ENCODE measurements at regions not wholly inside any gene's neighbourhood (a gene's known extent, or its start where the extent isn't known, plus 50 kb on each side); places are given as distances from the start of the nearest gene placed in this dataset.

GRCh38 chr10:104505521-104506042, 135.5 kb upstream of the SORCS3 start:
- no peaks in the 10 kb centered on the region for H3K4me1 Mint-ChIP-seq

GRCh38 chr10:104509981-104510380, 131.1 kb upstream of the SORCS3 start:
- DNase-seq (ENCODE audit: low spot score in 2 of 2), result no peak
- Mint-ChIP-seq H3K4me1 (no peaks in the 10 kb centered on the region), H3K27ac (ENCODE audit: low read depth) (no peak overlapping the region)

More at GRCh38 chr10:104505521-104506042, 135.5 kb upstream of the SORCS3 start:
- peaks cover 88% of the 10 kb centered on the region for H3K27me3 Mint-ChIP-seq
- no peak for ATAC-seq (replicated peaks; ENCODE audit: extremely low read depth, poor library complexity, severe bottlenecking)
- no peak overlapping the region for H3K27ac Mint-ChIP-seq (ENCODE audit: low read depth)
- H3K4me3 Mint-ChIP-seq, result no peak overlapping the region
- no peaks in the 10 kb centered on the region for H3K36me3 Mint-ChIP-seq (ENCODE audit: insufficient read depth)
- no peaks in the 10 kb centered on the region for H3K9me3 Mint-ChIP-seq
- DNase-seq (ENCODE audit: low spot score in 2 of 2), result no peak

DNA sequence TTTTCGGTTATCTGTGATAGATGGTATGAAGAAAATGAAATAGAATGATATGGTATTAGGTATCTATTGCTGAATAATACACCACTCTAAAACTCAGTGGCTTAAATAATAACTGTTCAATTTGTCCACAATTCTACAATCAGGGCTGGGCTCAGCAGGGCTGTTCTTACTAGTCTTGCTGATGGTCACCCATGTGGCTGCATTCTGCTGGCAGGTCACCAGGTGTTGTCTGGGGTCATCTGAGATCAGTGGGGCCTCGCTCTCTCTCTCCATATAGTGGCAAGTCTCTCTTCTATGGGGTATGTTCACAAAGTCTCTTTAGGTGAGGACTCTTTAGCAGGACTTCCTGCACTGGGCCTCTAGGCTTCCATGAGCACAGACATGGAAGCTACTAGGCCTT, 130.4 kb upstream of the SORCS3 start:
- Mint-ChIP-seq H3K9me3 (no peaks in the 10 kb centered on the region), H3K36me3 (ENCODE audit: insufficient read depth) (no peaks in the 10 kb centered on the region), H3K27me3 (peaks cover 87% of the 10 kb centered on the region), H3K4me1 (no peaks in the 10 kb centered on the region), H3K4me3 (no peak overlapping the region), H3K27ac (ENCODE audit: low read depth) (no peak overlapping the region)
- no peak for ATAC-seq (replicated peaks; ENCODE audit: extremely low read depth, poor library complexity, severe bottlenecking)
- no peak for DNase-seq (ENCODE audit: low spot score in 2 of 2)

More at GRCh38 chr10:104509981-104510380, 131.1 kb upstream of the SORCS3 start:
- no peaks in the 10 kb centered on the region for H3K36me3 Mint-ChIP-seq (ENCODE audit: insufficient read depth)
- H3K9me3 Mint-ChIP-seq, result no peaks in the 10 kb centered on the region
- H3K4me3 Mint-ChIP-seq, result no peak overlapping the region
- peaks cover 81% of the 10 kb centered on the region for H3K27me3 Mint-ChIP-seq
- no peak for ATAC-seq (replicated peaks; ENCODE audit: extremely low read depth, poor library complexity, severe bottlenecking)

DNA sequence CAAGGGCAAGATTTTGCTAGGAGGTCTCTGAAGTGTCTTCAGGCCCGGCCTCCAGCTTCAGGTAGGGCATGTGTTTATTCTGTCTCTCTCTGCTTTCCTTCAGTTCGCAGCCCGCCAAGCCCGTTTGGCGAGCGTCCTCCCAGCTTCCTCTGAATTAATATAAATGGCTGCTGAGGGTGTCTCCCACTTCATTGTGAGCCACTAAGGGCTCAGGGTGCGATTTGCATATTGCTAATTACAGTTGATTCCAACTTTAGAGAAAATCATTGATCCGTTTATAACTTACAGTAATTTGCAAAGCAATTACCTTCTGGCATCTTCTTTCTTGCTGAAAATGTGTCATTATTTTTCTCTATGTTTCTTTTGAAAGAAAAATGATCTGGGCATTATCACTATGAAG, 128.3 kb upstream of the SORCS3 start:
- ATAC-seq (replicated peaks; ENCODE audit: extremely low read depth, poor library complexity, severe bottlenecking) (no peak), DNase-seq (ENCODE audit: low spot score in 2 of 2) (no peak)
- H3K27me3 Mint-ChIP-seq, result peaks cover 87% of the 10 kb centered on the region
- no peak overlapping the region for H3K27ac Mint-ChIP-seq (ENCODE audit: low read depth)
- no peaks in the 10 kb centered on the region for H3K4me1 Mint-ChIP-seq
- no peaks in the 10 kb centered on the region for H3K36me3 Mint-ChIP-seq (ENCODE audit: insufficient read depth)
- no peaks in the 10 kb centered on the region for H3K9me3 Mint-ChIP-seq
- H3K4me3 Mint-ChIP-seq, result no peak overlapping the region

- H3K36me3 Mint-ChIP-seq (ENCODE audit: insufficient read depth), result no peaks in the 10 kb centered on the region
- H3K27ac Mint-ChIP-seq (ENCODE audit: low read depth), result no peak overlapping the region
- H3K9me3 Mint-ChIP-seq, result no peaks in the 10 kb centered on the region
- peaks cover 77% of the 10 kb centered on the region for H3K27me3 Mint-ChIP-seq
- DNase-seq (ENCODE audit: low spot score in 2 of 2) (no peak), ATAC-seq (replicated peaks; ENCODE audit: extremely low read depth, poor library complexity, severe bottlenecking) (no peak)
- no peak overlapping the region for H3K4me3 Mint-ChIP-seq
- no peaks in the 10 kb centered on the region for H3K4me1 Mint-ChIP-seq
These were observed 125.4 kb upstream of the SORCS3 start for GRCh38 chr10:104515678-104516199.

GRCh38 chr10:104516986-104517385, 124.1 kb upstream of the SORCS3 start:
- DNase-seq (ENCODE audit: low spot score in 2 of 2) (no peak), ATAC-seq (replicated peaks; ENCODE audit: extremely low read depth, poor library complexity, severe bottlenecking) (no peak)
- Mint-ChIP-seq H3K36me3 (ENCODE audit: insufficient read depth) (no peaks in the 10 kb centered on the region), H3K4me1 (no peaks in the 10 kb centered on the region), H3K27ac (ENCODE audit: low read depth) (no peak overlapping the region), H3K4me3 (no peak overlapping the region), H3K9me3 (no peaks in the 10 kb centered on the region), H3K27me3 (peaks cover 85% of the 10 kb centered on the region)

GRCh38 chr10:104517946-104518345, 123.1 kb upstream of the SORCS3 start:
- Mint-ChIP-seq H3K36me3 (ENCODE audit: insufficient read depth) (no peaks in the 10 kb centered on the region), H3K27me3 (peaks cover 80% of the 10 kb centered on the region), H3K9me3 (no peaks in the 10 kb centered on the region), H3K27ac (ENCODE audit: low read depth) (no peak overlapping the region), H3K4me1 (no peaks in the 10 kb centered on the region), H3K4me3 (no peak overlapping the region)
- no peak for ATAC-seq (replicated peaks; ENCODE audit: extremely low read depth, poor library complexity, severe bottlenecking)
- DNase-seq (ENCODE audit: low spot score in 2 of 2), result no peak

DNA sequence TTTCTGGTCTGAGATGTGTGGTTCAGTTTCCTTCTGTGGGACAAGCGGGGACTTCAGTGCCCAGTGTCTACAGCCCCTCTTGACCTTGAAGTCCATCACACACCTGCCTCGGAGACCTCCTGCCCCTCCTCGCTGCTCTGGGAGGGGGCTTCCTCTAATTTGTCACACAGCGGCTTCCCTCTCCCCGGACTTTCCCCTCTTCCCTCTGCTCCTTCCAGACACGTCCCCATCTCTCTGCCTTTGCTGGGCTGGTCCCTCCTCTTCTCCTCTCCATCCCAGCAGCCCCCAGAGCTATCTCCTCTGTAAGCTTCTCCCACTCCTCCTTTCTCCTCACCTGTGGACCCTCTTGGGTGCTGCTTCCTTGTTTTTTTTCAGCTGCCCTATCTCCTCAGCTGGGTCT, 122.2 kb upstream of the SORCS3 start:
- H3K4me3 Mint-ChIP-seq, result no peak overlapping the region
- peaks cover 75% of the 10 kb centered on the region for H3K27me3 Mint-ChIP-seq
- no peak for ATAC-seq (replicated peaks; ENCODE audit: extremely low read depth, poor library complexity, severe bottlenecking)
- no peaks in the 10 kb centered on the region for H3K4me1 Mint-ChIP-seq
- no peak for DNase-seq (ENCODE audit: low spot score in 2 of 2)
- no peaks in the 10 kb centered on the region for H3K36me3 Mint-ChIP-seq (ENCODE audit: insufficient read depth)
- H3K27ac Mint-ChIP-seq (ENCODE audit: low read depth), result no peak overlapping the region
- H3K9me3 Mint-ChIP-seq, result no peaks in the 10 kb centered on the region

DNA sequence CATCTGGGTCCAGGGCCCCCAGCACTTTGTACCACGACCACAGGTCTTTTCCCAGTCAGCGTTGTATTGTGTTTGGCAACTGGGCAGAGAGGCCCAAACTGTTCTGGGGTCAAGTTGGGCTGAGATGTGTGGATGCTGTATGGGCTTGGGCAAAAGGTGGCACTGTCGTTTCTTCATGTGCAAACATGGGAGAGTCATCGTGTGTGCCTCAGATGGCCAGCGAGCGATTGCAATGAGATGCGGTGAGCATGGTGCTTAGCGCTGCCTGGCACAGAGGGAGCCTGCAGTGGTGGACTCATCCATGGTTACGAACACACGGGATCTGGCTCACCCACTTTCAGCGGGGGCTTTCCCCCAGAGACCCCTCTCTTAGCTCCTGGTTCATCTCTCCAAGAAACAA, 120.4 kb upstream of the SORCS3 start:
- Mint-ChIP-seq H3K27me3 (peaks cover 68% of the 10 kb centered on the region), H3K27ac (ENCODE audit: low read depth) (no peak overlapping the region), H3K36me3 (ENCODE audit: insufficient read depth) (no peaks in the 10 kb centered on the region), H3K9me3 (no peaks in the 10 kb centered on the region), H3K4me3 (no peak overlapping the region), H3K4me1 (no peaks in the 10 kb centered on the region)
- ATAC-seq (replicated peaks; ENCODE audit: extremely low read depth, poor library complexity, severe bottlenecking), result no peak
- no peak for DNase-seq (ENCODE audit: low spot score in 2 of 2)

DNA sequence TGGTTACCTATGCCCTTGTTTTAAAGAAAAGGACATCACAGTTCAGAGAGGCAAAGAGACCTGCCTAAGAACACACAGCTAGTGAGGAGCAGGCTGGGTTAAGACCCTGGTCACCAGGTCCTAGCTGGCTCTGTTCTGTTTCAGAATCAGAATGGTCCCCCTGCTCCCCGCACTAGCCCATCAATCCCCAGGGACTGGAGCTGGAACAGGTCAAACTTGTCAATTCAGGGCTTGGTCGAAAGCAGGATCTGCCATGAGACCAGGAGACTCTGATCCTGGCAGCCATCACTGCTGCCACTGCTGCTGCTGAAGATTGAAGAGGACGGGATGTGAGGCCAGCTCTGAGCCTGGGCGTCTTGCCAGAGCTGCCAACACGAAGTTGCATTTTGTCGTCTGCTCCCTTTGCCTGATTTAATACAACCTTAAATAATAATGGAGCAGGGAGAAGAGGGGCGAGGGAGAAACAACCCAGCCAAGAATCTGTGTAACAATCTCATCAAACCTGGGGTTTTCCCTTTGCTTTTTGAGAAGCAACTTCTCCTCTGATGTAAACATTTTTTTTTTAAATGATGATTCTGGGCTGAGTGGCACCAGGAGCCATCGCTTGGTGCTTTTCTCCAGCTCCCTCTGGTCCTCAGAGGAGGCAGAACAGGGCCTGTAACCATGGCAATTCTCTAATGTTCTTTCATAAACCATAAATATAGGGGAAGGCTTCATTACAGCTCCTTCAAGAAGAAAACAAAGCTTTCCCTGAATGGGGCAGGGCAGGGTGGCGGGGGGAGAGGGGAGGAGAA, 119.0 kb upstream of the SORCS3 start:
- H3K27ac Mint-ChIP-seq (ENCODE audit: low read depth), result no peak overlapping the region
- H3K4me1 Mint-ChIP-seq, result no peaks in the 10 kb centered on the region
- no peaks in the 10 kb centered on the region for H3K36me3 Mint-ChIP-seq (ENCODE audit: insufficient read depth)
- H3K9me3 Mint-ChIP-seq, result no peaks in the 10 kb centered on the region
- ATAC-seq (replicated peaks; ENCODE audit: extremely low read depth, poor library complexity, severe bottlenecking) (no peak), DNase-seq (ENCODE audit: low spot score in 2 of 2) (no peak)
- H3K27me3 Mint-ChIP-seq, result peaks cover 59% of the 10 kb centered on the region
- H3K4me3 Mint-ChIP-seq, result no peak overlapping the region

DNA sequence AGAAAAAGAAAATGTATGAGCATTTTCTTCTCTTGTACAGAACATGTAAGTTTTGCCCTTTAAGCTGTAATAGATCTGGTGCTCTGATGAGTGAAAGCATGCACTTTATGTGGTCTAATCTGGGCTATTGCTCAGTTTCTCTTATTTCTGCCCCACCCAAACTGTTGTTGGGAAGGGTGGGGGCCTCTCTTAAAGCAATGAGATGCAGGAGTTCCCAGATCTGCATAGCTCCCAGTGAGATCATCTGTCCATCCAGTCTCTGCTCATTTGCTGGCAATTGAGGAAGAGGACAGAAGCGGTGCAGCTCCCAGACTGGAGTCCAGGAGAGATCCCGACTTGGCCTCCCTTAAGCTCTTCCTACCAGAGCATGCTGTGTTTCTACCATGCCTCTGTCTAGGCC, 114.9 kb upstream of the SORCS3 start:
- ATAC-seq (replicated peaks; ENCODE audit: extremely low read depth, poor library complexity, severe bottlenecking), result no peak
- DNase-seq (ENCODE audit: low spot score in 2 of 2), result no peak
- H3K36me3 Mint-ChIP-seq (ENCODE audit: insufficient read depth), result no peaks in the 10 kb centered on the region
- no peak overlapping the region for H3K4me3 Mint-ChIP-seq
- no peak overlapping the region for H3K27ac Mint-ChIP-seq (ENCODE audit: low read depth)
- H3K27me3 Mint-ChIP-seq, result peaks cover 28% of the 10 kb centered on the region
- H3K9me3 Mint-ChIP-seq, result no peaks in the 10 kb centered on the region
- no peaks in the 10 kb centered on the region for H3K4me1 Mint-ChIP-seq

DNA sequence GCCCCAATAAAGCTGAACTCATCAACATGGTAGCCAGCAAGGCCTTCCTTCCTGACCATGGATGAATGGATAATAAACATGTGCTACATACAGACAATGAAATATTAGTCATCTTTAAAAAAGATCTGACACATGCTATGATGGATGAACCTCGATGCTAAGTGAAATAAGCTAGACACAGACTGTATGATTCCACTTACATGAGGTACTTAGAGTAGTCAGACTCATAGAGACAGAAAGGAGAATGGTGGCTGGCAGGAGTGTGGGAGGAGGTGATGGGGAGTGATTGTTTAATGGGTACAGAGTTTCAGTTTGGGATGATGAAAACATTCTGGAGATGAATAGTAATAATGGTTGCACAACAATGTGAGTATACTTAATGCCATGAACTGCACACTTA, 114.1 kb upstream of the SORCS3 start:
- no peaks in the 10 kb centered on the region for H3K4me1 Mint-ChIP-seq
- H3K4me3 Mint-ChIP-seq, result no peak overlapping the region
- H3K27ac Mint-ChIP-seq (ENCODE audit: low read depth), result no peak overlapping the region
- ATAC-seq (replicated peaks; ENCODE audit: extremely low read depth, poor library complexity, severe bottlenecking), result no peak
- no peak for DNase-seq (ENCODE audit: low spot score in 2 of 2)
- H3K9me3 Mint-ChIP-seq, result no peaks in the 10 kb centered on the region
- peaks cover 20% of the 10 kb centered on the region for H3K27me3 Mint-ChIP-seq
- H3K36me3 Mint-ChIP-seq (ENCODE audit: insufficient read depth), result no peaks in the 10 kb centered on the region

DNA sequence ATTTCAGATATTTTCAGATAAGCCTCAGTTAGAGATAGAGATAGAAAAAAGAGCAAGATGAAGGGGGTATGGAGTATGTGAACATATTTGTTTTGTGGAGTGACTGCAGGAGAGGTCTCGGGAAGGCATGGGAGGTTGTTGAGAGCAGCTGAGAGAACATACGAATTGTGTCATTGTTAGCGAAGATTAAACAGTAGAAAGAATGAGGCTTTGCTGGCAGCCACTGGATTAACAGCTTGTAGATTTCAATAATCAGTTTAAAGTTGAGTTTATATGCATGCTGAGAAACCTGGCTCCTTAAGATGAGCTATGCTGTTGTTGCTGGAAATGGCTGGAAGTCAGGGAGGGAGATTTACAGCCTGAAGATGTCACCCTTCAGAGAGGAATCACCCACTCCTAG, 100.9 kb upstream of the SORCS3 start:
- Mint-ChIP-seq H3K4me1 (no peaks in the 10 kb centered on the region), H3K36me3 (ENCODE audit: insufficient read depth) (no peaks in the 10 kb centered on the region), H3K27ac (ENCODE audit: low read depth) (no peak overlapping the region), H3K27me3 (peaks cover 46% of the 10 kb centered on the region), H3K9me3 (peaks cover 5% of the 10 kb centered on the region), H3K4me3 (no peak overlapping the region)
- no peak for ATAC-seq (replicated peaks; ENCODE audit: extremely low read depth, poor library complexity, severe bottlenecking)
- DNase-seq (ENCODE audit: low spot score in 2 of 2), result no peak

All from central memory CD8-positive, alpha-beta T cell (primary cell).